Epithelial cell of esophagus (primary cell): ENCODE measurements at regions not wholly inside any gene's neighbourhood (a gene's known extent, or its start where the extent isn't known, plus 50 kb on each side); places are given as distances from the start of the nearest gene placed in this dataset.

Source experiments
- DNase-seq: peaks from one replicate; pipeline ENCODE4 v3.0.0; 2010; ENCODE audit warnings: low read depth
- H3K4me3 ChIP-seq: 2 replicates; pipeline ENCODE4 v1.5.1; 2011; ENCODE audit warnings: mild to moderate bottlenecking, low read length, control low read depth
- CTCF ChIP-seq: IDR thresholded peaks from 2 replicates; pipeline ENCODE4 v1.5.1; 2011; ENCODE audit warnings: low read depth, mild to moderate bottlenecking, low read length, control low read depth, inconsistent platforms; ENCODE audit not compliant: insufficient read depth; ENCODE audit errors: missing control alignments

GRCh38 chr10:59088912-59089573, 87.4 kb upstream of the PHYHIPL start:
- no peak overlapping the region for H3K4me3 ChIP-seq
- no peak for TF ChIP-seq CTCF
- no peak for DNase-seq

- no peak overlapping the region for H3K4me3 ChIP-seq
- no peak for DNase-seq
- TF ChIP-seq CTCF, result no peak
Observed at GRCh38 chr10:59090817-59091622, 85.4 kb upstream of the PHYHIPL start.

- no peak overlapping the region for H3K4me3 ChIP-seq
- no peak for TF ChIP-seq CTCF
- no peak for DNase-seq
Observed at GRCh38 chr10:59093461-59093860, 83.0 kb upstream of the PHYHIPL start.

GRCh38 chr10:59096631-59097030, 79.8 kb upstream of the PHYHIPL start:
- DNase-seq, result no peak
- no peak overlapping the region for H3K4me3 ChIP-seq
- TF ChIP-seq CTCF, result no peak

- no peak for TF ChIP-seq CTCF
- DNase-seq, result peak; percentile 47
- H3K4me3 ChIP-seq, result no peak overlapping the region
Observed at GRCh38 chr10:59098387-59098786, 78.1 kb upstream of the PHYHIPL start.

- no peak for DNase-seq
- no peak for TF ChIP-seq CTCF
- H3K4me3 ChIP-seq, result no peak overlapping the region
Observed at GRCh38 chr10:59098831-59099452, 77.5 kb upstream of the PHYHIPL start.
